ENCODE measurements at regions not wholly inside any gene's neighbourhood (a gene's known extent, or its start where the extent isn't known, plus 50 kb on each side); places are given as distances from the start of the nearest gene placed in this dataset.

GRCh38 chr2:163341426-163341825, 394.4 kb downstream of the FIGN start:
- TF ChIP-seq CTCF (IDR thresholded peaks at IDR 0.05; ENCODE audit: poor library complexity, severe bottlenecking) (no peak), RAD21 (conservative IDR thresholded peaks at IDR 0.05) (no peak), EZH2 (IDR thresholded peaks at IDR 0.05; ENCODE audit: borderline replicate concordance, insufficient read depth, low read length, poor library complexity, severe bottlenecking) (no peak)
